ENCODE measurements at regions not wholly inside any gene's neighbourhood (a gene's known extent, or its start where the extent isn't known, plus 50 kb on each side); places are given as distances from the start of the nearest gene placed in this dataset.

DNA sequence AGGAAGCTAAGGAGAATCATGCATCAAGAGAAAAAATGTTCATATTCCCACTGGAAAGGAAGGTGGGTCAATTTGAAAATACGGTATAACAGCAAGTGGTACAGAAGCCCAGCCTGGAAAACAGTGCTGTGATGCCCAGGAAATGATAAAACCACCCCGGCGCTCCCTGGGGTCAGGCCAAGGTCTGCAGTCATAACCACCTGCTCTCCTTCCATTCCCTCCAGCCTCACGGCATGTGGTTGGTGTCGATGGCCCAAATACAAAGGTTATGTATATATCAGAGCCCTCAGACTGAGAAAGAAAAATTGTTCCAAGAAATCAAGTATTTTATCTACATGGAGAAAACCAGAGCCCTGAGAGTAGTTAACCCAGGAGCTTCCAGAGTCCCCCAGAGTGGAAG is 208.1 kb upstream of the CDYL start:
- H3K36me3 Mint-ChIP-seq (ENCODE audit: low read depth), result no peaks in the 10 kb centered on the region
- CTCF ChIA-PET, result no interaction called here

DNA sequence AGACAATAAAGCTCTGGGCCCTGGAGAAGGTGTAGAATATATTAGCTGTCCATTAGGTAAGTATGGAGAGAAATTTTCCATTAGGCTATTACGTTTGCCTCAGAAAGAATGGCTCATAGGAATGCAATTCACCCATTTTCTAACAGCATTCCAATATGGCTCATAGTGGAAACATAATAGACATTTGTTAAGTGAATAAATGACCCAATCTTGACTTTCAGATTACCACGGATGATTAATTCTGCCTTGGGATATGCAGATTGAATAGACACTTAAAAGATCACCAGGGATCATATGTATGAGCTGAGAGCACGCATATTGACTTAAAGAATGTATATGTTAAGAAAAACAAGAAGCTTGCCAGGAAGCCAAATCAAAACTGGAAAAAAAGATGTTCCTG is 209.1 kb upstream of the CDYL start:
- H3K27me3 Mint-ChIP-seq (ENCODE audit: low read depth), result no peaks in the 10 kb centered on the region
- H3K9me3 Mint-ChIP-seq (ENCODE audit: insufficient read depth), result peaks cover 11% of the 10 kb centered on the region
- CTCF ChIA-PET, result no interaction called here

More for the DNA sequence above, 208.1 kb upstream of the CDYL start:
- Mint-ChIP-seq H3K27me3 (ENCODE audit: low read depth) (no peaks in the 10 kb centered on the region), H3K9me3 (ENCODE audit: insufficient read depth) (peaks cover 11% of the 10 kb centered on the region), H3K4me3 (no peak overlapping the region), H3K4me1 (ENCODE audit: low read depth) (no peaks in the 10 kb centered on the region), H3K27ac (no peak overlapping the region)
- no peak for DNase-seq
- ATAC-seq, result no peak
- POLR2A ChIA-PET, result no interaction called here

DNA sequence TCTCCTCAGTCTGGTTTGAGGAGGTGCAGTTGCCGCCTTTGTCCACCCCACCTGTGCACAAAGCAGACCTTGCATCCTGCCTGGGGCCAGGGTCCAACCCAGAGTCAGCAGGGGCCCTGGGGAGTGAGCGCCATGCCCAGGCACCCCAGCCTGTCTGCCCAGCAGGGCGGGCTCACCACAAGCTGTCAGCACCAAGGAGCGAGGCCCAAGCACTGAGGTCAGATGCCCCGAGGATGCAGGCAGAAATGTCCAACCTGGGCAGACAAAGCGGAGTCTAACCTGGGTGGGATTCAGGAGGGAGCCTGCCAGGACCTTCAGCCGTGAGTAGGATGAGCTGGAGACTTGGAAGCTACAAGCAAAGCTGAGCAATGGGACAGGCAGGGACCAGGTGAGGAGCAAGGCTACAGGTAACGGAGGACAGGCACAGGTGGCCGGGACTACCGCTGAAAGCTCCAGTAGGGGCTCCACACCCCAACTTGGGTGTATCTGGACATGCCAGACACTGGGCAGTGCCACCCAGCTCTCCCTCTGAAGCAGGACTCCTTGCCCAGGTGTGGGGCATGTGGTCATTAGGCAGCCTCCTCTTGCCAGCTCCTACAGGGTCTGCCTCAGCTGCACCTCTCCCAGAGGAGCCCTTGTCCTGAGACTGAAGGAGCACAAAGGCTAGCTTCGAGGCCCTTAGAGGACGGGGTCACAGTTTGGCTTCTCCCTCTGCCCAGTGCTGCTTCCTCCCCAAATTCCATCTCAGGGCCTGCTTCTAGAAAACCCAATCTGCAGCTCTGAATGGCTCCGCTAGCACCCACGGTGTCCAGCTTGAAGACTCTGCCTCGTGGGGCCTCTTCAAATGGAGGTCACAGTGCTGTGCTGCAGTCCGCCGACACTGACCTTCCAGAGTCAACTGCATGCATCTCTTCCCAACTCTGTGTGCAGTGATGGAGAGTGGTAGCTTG is 210.6 kb upstream of the CDYL start:
- Mint-ChIP-seq H3K27ac (no peak overlapping the region), H3K36me3 (ENCODE audit: low read depth) (no peaks in the 10 kb centered on the region), H3K4me1 (ENCODE audit: low read depth) (no peaks in the 10 kb centered on the region), H3K4me3 (no peak overlapping the region), H3K9me3 (ENCODE audit: insufficient read depth) (no peaks in the 10 kb centered on the region), H3K27me3 (ENCODE audit: low read depth) (peaks cover 2% of the 10 kb centered on the region)
- POLR2A ChIA-PET, result no interaction called here
- no peak for DNase-seq
- ATAC-seq, result no peak
- CTCF ChIA-PET, result no interaction called here

More for the DNA sequence above, 209.1 kb upstream of the CDYL start:
- ATAC-seq (no peak), DNase-seq (no peak)
- no peaks in the 10 kb centered on the region for H3K36me3 Mint-ChIP-seq (ENCODE audit: low read depth)
- H3K4me3 Mint-ChIP-seq, result no peak overlapping the region
- H3K27ac Mint-ChIP-seq, result no peak overlapping the region
- no peaks in the 10 kb centered on the region for H3K4me1 Mint-ChIP-seq (ENCODE audit: low read depth)
- POLR2A ChIA-PET, result no interaction called here

DNA sequence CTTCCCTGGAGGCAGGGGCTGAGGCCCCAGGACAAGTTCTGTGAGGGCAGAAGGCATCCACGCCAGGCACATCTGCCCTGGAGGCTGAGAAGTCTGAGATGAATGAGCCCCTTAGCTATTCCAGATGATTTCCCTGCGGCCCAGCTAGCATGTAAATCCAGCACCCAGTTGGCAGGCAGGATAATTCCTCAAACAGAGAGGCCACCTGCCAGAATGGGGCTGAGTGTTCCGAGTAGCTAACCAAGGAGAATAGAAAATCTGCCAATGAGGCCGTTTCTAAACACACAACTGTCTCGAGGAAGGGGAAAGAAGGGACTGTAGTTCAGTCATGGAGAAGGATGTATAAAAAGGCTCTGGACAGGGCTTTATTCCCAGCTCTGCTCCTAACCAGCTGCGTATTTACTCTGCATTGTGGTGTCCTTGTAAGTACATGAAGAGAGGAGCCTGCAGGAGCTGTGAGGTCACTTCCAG is 211.4 kb upstream of the CDYL start:
- H3K4me1 Mint-ChIP-seq (ENCODE audit: low read depth), result no peaks in the 10 kb centered on the region
- CTCF ChIA-PET, result no interaction called here
- no peaks in the 10 kb centered on the region for H3K36me3 Mint-ChIP-seq (ENCODE audit: low read depth)
- DNase-seq (no peak), ATAC-seq (no peak)
- H3K4me3 Mint-ChIP-seq, result no peak overlapping the region
- peaks cover 2% of the 10 kb centered on the region for H3K27me3 Mint-ChIP-seq (ENCODE audit: low read depth)
- POLR2A ChIA-PET, result no interaction called here
- no peak overlapping the region for H3K27ac Mint-ChIP-seq
- H3K9me3 Mint-ChIP-seq (ENCODE audit: insufficient read depth), result no peaks in the 10 kb centered on the region

DNA sequence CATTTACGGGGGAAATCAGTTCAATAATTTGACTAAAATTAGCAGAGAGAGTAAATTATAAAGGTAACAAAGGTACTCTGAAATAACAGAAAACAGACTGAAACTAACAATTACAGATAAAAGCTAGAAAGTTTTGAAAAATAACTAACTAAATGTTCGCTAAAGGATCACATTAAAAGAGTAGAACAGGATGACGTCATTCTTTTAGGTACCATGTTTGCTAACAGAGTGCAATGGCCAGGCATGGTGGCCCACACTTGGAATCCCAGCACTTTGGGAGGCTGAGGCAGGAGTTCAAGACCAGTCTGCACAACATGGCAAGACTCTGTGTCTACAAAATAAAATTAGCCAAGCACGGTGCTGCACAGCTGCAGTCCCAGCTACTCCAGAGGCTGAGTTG is 212.3 kb upstream of the CDYL start:
- no peaks in the 10 kb centered on the region for H3K9me3 Mint-ChIP-seq (ENCODE audit: insufficient read depth)
- ATAC-seq, result no peak

DNA sequence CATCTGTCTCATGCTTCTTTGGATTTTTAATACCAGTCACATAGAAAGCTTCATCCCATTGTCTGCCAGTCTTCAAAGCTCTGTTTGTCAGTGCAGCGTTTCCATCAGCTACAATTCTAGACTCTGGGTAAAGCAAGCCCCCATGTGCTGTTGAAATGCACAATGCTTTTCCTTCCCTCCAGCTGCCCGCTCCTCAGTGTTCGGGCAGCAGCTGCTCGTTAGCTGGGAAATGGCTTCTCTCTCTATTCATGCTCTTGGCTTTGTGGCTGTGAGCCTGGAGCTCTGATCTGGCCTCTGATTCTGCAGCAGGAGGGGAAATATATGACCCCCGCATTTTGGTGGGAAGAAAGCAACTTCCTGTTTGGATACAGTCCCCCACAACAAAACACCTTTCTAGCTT is 213.0 kb upstream of the CDYL start:
- H3K4me3 Mint-ChIP-seq, result no peak overlapping the region
- ChIA-PET POLR2A (no interaction called here), CTCF (no interaction called here)

More for the DNA sequence above, 212.3 kb upstream of the CDYL start:
- CTCF ChIA-PET, result no interaction called here
- Mint-ChIP-seq H3K27ac (no peak overlapping the region), H3K4me1 (ENCODE audit: low read depth) (no peaks in the 10 kb centered on the region), H3K4me3 (no peak overlapping the region), H3K36me3 (ENCODE audit: low read depth) (no peaks in the 10 kb centered on the region), H3K27me3 (ENCODE audit: low read depth) (peaks cover 2% of the 10 kb centered on the region)
- DNase-seq, result no peak
- POLR2A ChIA-PET, result no interaction called here

DNA sequence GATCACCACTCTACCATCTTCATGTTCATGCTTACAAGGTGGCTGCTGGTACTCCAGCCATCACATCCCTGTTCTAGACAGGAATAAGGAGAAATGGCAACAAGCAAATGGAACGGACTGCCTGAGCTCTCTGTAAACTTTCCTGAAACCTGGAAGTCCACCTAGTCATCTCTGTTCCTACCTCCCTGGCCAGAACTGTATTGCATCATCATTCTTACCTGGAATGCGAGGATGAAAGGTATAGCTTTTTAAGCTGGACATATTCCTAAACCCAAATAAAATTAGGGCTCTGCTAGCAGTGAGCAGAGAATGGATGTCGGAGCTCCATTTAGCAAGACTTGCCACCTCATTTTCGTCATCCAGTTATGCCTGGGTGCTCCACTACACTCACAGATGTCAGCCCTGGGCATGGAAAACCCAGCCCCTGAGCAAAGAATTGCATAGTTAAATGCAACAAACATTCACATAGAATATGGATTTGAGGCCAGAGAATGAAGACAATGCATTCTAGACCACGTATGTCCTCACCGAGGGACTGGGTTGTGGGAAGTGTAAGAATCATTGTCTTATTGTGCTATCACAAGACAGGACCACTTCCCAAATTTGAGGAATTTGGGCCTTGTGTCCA is 214.3 kb upstream of the CDYL start:
- no peak for DNase-seq
- Mint-ChIP-seq H3K36me3 (ENCODE audit: low read depth) (no peaks in the 10 kb centered on the region), H3K27me3 (ENCODE audit: low read depth) (peaks cover 2% of the 10 kb centered on the region)

More for the DNA sequence above, 213.0 kb upstream of the CDYL start:
- no peaks in the 10 kb centered on the region for H3K36me3 Mint-ChIP-seq (ENCODE audit: low read depth)
- H3K27ac Mint-ChIP-seq, result no peak overlapping the region
- ATAC-seq (no peak), DNase-seq (no peak)
- H3K4me1 Mint-ChIP-seq (ENCODE audit: low read depth), result no peaks in the 10 kb centered on the region
- no peaks in the 10 kb centered on the region for H3K9me3 Mint-ChIP-seq (ENCODE audit: insufficient read depth)
- H3K27me3 Mint-ChIP-seq (ENCODE audit: low read depth), result peaks cover 2% of the 10 kb centered on the region

DNA sequence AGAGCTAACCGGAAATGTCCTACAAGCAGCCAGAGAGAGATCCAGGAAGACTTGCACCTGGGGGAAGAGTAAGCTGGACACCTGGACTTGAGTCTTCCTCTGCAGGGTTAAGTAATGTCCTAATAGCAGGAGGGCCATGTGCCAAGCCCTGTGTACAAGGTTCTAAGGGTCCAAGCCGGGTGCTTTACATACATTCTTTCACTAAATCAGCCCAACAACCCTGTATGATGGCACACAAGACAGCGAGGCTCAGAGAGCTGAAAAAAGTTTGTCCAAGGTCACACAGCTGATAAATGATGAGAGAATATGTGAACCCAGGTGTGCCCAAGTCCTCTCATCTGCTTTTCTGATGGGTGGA is 215.1 kb upstream of the CDYL start:
- Mint-ChIP-seq H3K4me1 (ENCODE audit: low read depth) (no peaks in the 10 kb centered on the region), H3K9me3 (ENCODE audit: insufficient read depth) (no peaks in the 10 kb centered on the region), H3K27me3 (ENCODE audit: low read depth) (peaks cover 2% of the 10 kb centered on the region), H3K4me3 (no peak overlapping the region), H3K36me3 (ENCODE audit: low read depth) (no peaks in the 10 kb centered on the region), H3K27ac (no peak overlapping the region)
- ATAC-seq, result no peak
- POLR2A ChIA-PET, result no interaction called here
- CTCF ChIA-PET, result no interaction called here
- DNase-seq, result no peak

More for the DNA sequence above, 214.3 kb upstream of the CDYL start:
- no peak overlapping the region for H3K27ac Mint-ChIP-seq
- POLR2A ChIA-PET, result no interaction called here
- no peak overlapping the region for H3K4me3 Mint-ChIP-seq
- no peak for ATAC-seq
- H3K4me1 Mint-ChIP-seq (ENCODE audit: low read depth), result no peaks in the 10 kb centered on the region
- no peaks in the 10 kb centered on the region for H3K9me3 Mint-ChIP-seq (ENCODE audit: insufficient read depth)
- CTCF ChIA-PET, result no interaction called here

DNA sequence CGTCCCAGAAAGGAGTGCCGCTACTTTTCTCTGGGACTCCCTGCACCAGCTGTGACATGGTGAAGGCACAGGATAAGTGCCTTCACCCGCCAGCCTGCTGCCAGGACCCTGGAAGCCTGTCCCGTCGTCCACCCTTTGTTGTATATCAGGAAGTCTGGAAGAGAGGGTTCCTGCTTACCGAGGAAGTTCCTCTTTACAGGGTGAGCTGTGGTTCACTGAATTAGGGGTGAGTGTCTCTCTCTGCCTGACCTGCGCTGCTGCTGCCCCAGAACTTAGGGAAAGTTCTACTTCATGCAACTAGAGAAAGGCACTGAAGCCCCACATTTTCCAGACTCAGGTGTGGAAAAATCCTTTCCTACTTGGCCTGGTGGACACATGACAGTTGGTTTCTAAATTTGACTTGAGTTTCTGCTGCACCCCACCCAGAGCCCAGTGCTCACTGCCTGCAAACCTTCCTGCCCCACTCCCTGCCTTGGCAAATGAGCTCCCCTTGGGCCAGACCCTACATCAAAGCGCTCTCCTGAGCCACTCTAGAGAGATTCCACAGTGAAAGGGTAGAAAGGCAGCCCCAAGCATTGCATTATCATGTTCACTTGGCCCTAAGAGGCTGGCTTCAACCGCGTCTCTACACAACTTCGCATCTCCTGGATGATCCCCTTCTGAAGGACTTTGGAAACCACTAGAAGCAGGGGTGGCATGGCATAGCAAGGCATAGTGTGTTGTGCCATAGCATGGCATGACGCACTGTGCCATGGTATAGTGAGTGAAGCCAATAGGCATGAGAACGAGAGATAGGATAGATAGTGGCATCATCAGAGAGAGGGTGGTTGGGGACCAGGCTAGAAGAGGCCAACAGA is 215.8 kb upstream of the CDYL start:
- DNase-seq, result no peak
- ChIA-PET CTCF (no interaction called here), POLR2A (no interaction called here)
- Mint-ChIP-seq H3K9me3 (ENCODE audit: insufficient read depth) (no peaks in the 10 kb centered on the region), H3K27me3 (ENCODE audit: low read depth) (peaks cover 2% of the 10 kb centered on the region), H3K27ac (no peak overlapping the region), H3K4me1 (ENCODE audit: low read depth) (no peaks in the 10 kb centered on the region), H3K36me3 (ENCODE audit: low read depth) (no peaks in the 10 kb centered on the region), H3K4me3 (no peak overlapping the region)
- no peak for ATAC-seq

DNA sequence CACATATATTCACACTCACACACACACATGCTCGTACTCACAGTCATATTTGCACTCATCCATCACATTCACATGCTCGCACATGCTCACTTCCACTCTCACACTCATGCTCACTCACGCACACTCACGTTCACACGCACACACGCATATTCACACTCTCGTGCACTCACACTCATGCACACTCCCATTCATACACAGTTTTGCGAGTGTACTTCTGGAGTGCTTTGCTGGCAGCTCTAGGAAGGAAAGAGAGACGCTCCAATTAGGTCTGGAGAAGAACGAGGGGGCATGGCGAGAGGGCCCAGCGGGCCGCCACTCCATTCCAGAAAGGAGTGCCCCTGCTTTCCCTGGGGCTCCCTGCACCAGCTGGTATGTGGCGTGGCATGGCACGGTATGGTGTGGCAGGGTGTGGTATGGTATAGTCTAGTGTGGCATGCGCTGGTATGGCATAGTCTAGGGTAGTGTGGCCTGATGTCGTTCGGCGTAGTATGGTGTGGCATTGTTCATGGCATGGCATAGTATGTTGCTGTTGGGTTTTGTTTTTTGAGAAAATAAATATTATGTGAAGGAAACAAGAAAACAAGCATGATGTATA is 216.8 kb upstream of the CDYL start:
- Mint-ChIP-seq H3K4me1 (ENCODE audit: low read depth) (no peaks in the 10 kb centered on the region), H3K27me3 (ENCODE audit: low read depth) (peaks cover 2% of the 10 kb centered on the region), H3K36me3 (ENCODE audit: low read depth) (no peaks in the 10 kb centered on the region), H3K9me3 (ENCODE audit: insufficient read depth) (no peaks in the 10 kb centered on the region), H3K4me3 (no peak overlapping the region), H3K27ac (no peak overlapping the region)
- DNase-seq (no peak), ATAC-seq (no peak)
- POLR2A ChIA-PET, result no interaction called here
- CTCF ChIA-PET, result no interaction called here

DNA sequence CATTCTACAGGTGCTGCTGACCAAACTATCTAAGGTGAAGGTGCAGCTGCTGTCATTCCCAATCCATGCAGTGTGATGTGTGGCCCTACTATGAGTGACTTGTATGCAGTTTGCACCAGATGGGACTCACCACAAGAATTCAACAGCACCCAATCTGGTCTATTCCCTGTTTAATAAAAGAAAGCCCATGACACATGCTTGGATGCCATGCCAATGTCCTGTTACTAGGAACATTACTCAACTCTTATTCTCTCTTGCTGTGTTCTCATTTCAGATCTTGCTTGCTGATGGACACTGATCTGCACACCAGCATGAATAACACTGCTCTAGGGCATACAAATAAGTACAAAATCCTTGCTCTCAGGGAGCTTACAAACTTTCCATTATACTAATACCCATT is 221.6 kb upstream of the CDYL start:
- DNase-seq (no peak), ATAC-seq (no peak)
- Mint-ChIP-seq H3K27me3 (ENCODE audit: low read depth) (no peaks in the 10 kb centered on the region), H3K36me3 (ENCODE audit: low read depth) (no peaks in the 10 kb centered on the region), H3K4me1 (ENCODE audit: low read depth) (no peaks in the 10 kb centered on the region), H3K9me3 (ENCODE audit: insufficient read depth) (no peaks in the 10 kb centered on the region), H3K4me3 (no peak overlapping the region), H3K27ac (no peak overlapping the region)
- ChIA-PET CTCF (no interaction called here), POLR2A (no interaction called here)

DNA sequence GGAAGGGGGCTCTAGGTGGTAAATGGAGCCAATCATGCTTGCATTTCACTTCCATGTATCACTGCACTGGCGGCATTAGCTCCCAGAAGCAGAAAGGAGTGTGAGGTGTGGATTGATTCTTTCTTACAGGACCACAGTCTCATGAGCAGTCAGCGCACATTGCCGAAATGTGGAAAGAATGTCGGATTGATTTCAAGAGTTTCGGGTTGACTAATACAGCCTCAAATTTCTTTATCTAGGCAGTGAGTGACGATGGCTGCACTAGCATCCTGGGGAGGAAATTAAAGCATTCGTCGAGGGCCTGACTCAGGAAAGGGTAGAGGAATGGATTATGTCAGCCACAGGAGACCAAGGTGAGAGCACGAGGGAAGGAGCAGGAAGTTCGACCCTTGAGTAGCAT is 222.8 kb upstream of the CDYL start:
- no peaks in the 10 kb centered on the region for H3K27me3 Mint-ChIP-seq (ENCODE audit: low read depth)
- ATAC-seq, result no peak
- no peak overlapping the region for H3K27ac Mint-ChIP-seq
- no peak overlapping the region for H3K4me3 Mint-ChIP-seq
- ChIA-PET POLR2A (no interaction called here), CTCF (no interaction called here)
- no peaks in the 10 kb centered on the region for H3K36me3 Mint-ChIP-seq (ENCODE audit: low read depth)
- no peaks in the 10 kb centered on the region for H3K4me1 Mint-ChIP-seq (ENCODE audit: low read depth)
- DNase-seq, result no peak
- H3K9me3 Mint-ChIP-seq (ENCODE audit: insufficient read depth), result no peaks in the 10 kb centered on the region
